ENCODE measurements at regions not wholly inside any gene's neighbourhood (a gene's known extent, or its start where the extent isn't known, plus 50 kb on each side); places are given as distances from the start of the nearest gene placed in this dataset.

DNA sequence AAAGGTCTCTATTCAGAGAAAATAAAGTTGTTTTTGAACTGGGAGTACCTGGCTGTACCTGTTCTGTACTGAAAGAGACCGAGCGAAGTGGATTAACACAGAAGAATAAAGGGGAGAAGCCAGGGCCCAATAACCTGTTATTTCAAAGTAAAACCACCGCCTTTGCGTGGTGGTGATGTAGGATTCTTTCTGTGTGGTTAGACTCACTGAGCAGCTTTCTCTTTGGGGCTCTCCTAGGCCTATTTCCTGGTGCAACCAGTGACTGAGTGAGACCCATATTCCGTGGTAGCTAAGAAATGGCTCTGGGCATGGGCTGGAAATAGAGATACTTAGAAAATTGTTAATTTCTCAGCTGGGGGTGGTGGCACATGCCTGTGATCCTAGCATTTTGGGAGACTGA lies 99.9 kb downstream of the XCL2 start:
- TF ChIP-seq, protein P1, sequence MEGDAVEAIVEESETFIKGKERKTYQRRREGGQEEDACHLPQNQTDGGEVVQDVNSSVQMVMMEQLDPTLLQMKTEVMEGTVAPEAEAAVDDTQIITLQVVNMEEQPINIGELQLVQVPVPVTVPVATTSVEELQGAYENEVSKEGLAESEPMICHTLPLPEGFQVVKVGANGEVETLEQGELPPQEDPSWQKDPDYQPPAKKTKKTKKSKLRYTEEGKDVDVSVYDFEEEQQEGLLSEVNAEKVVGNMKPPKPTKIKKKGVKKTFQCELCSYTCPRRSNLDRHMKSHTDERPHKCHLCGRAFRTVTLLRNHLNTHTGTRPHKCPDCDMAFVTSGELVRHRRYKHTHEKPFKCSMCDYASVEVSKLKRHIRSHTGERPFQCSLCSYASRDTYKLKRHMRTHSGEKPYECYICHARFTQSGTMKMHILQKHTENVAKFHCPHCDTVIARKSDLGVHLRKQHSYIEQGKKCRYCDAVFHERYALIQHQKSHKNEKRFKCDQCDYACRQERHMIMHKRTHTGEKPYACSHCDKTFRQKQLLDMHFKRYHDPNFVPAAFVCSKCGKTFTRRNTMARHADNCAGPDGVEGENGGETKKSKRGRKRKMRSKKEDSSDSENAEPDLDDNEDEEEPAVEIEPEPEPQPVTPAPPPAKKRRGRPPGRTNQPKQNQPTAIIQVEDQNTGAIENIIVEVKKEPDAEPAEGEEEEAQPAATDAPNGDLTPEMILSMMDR (IDR thresholded peaks at IDR 0.05): no peak
- no peak for TF ChIP-seq POLR2A (IDR thresholded peaks at IDR 0.05)

Measured in gastroesophageal sphincter (tissue), 3 donors.